Activated T-cell treated with anti-CD3 and anti-CD28 coated beads, Interleukin-2, amount 50 U/mL, for 72 hours (primary cell): ENCODE measurements at regions not wholly inside any gene's neighbourhood (a gene's known extent, or its start where the extent isn't known, plus 50 kb on each side); places are given as distances from the start of the nearest gene placed in this dataset.

Experiments
- ATAC-seq, 2 donors: fragments of 150-1000 bp; cut with Tn5 transposase; replicated peaks in 1 of 2; 2 replicates each; pipeline ENCODE4 v1.10.0; 2021; ENCODE audit warnings: moderate library complexity in 2 of 2, mild to moderate bottlenecking in 1 of 2
- DNase-seq, 2 donors: peaks; one replicate each; pipeline ENCODE4 v3.0.0; 2021 to 2022; ENCODE audit warnings: mixed read lengths in 1 of 2
- H3K27ac Mint-ChIP-seq: one replicate; pipeline ENCODE4 v1.8.0; 2022; ENCODE audit warnings: mild to moderate bottlenecking, moderate library complexity, mixed read lengths
- H3K27me3 Mint-ChIP-seq: one replicate; pipeline ENCODE4 v1.8.0; 2022; ENCODE audit warnings: low read depth, mixed read lengths
- H3K36me3 Mint-ChIP-seq, 2 donors: one replicate each; pipeline ENCODE4 v1.8.0; 2022; ENCODE audit warnings: mixed read lengths in 2 of 2, mild to moderate bottlenecking in 1 of 2; ENCODE audit not compliant: insufficient read depth in 2 of 2
- H3K4me1 Mint-ChIP-seq: one replicate; pipeline ENCODE4 v1.8.0; 2022; ENCODE audit warnings: low read depth, mixed read lengths
- H3K4me3 Mint-ChIP-seq, 2 donors: one replicate each; pipeline ENCODE4 v1.8.0; 2022; ENCODE audit warnings: mild to moderate bottlenecking in 2 of 2, mixed read lengths in 2 of 2, moderate library complexity in 2 of 2
- H3K9me3 Mint-ChIP-seq, 2 donors: one replicate each; pipeline ENCODE4 v1.8.0; 2022; ENCODE audit warnings: mixed read lengths in 2 of 2

DNA sequence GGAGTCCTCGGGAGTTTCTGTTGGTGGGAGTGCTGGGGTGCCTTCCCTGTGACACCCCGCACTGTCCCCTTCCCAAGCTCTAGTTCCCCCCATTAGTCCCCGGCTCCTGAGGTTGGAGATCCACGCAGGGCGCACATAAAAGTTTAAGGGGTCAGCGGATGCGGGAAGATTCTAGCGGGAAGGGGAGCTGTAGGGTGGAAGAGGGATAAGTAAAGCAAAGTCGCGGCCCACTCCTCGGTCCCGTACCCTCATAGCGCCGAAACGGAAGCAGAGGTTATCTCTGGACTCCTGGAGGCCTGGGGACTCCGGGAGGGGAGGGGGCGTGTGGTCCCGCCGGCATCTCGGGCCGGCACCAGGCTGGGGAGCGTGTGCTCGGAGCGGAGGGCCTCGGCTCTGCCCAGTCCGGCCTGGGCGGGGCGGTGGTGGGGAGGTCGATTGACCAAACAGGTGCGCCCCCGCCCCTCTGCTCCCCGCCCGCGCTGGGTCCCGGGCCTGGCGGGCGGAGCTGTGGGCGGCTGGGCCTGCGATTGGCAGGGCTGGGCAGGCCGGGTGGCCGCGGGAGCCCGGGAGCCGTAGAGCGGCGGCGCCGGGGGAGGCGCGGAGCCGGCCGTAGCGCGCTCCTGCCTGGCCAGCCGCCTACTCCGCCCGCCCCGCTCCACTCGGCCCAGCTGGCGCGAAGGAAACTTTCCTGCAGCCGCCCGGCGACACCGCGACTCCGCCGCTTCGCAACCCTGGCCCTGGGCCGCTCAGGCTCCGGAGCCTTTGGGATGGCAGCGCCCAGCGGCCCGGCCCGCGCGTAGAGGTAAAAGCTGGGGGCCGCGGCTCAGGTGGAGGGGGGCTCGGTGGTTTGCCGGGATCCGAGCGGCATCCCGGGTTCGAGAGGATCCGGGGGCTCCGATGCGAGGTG lies 52.2 kb upstream of the DAB2IP start:
- no peak for DNase-seq
- H3K4me3 Mint-ChIP-seq: peak overlapping the region in 1 of 2 donors; percentile 66
- ATAC-seq: no peak
- H3K27me3 Mint-ChIP-seq: peaks cover 62% of the 10 kb centered on the region
- peaks cover 2 to 8% of the 10 kb centered on the region in 2 donors for H3K36me3 Mint-ChIP-seq
- H3K4me1 Mint-ChIP-seq: no peaks in the 10 kb centered on the region
- H3K27ac Mint-ChIP-seq: no peak overlapping the region
- H3K9me3 Mint-ChIP-seq: peaks cover 0 to 2% of the 10 kb centered on the region in 2 donors

DNA sequence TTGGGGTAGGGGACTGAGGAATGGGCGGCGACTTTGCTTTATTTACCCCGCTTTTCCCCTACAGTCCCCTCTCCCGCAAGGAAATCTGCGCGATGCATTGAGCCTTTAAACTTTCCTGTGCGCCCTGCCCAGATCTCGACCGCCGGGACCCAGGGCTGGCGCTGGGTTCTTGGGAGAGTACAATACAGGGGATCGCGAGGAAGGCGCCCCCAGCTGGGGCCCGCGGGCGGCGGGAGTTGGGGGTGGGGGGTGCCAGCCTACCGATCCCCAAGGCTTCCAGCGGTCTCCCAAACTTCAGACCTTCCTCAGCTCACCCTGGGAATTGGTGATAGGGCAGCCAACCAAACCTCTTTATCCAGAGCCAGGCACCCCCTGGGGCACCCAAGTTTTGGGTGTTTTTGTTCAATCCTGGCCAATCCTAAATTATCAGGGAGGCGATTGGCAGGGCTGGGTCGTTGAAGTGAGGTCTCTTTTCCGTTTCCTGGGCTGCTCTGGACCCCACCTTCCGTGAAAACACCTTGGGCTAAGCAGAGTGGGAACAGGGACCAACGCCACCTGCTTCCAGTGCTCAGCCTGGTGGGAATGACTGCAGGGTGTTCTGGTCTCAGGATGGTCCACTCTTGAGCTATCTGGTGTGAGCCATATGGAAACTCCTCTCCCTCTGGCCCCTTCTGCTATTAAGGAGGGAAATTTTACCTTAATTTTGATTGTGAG lies 51.4 kb upstream of the DAB2IP start:
- DNase-seq: no peak
- Mint-ChIP-seq H3K4me1 (no peaks in the 10 kb centered on the region), H3K4me3 (peak overlapping the region in 1 of 2 donors; percentile 12), H3K36me3 (peaks cover 2 to 8% of the 10 kb centered on the region in 2 donors), H3K9me3 (peaks cover 0 to 2% of the 10 kb centered on the region in 2 donors), H3K27ac (no peak overlapping the region), H3K27me3 (peaks cover 55% of the 10 kb centered on the region)
- ATAC-seq: no peak

DNA sequence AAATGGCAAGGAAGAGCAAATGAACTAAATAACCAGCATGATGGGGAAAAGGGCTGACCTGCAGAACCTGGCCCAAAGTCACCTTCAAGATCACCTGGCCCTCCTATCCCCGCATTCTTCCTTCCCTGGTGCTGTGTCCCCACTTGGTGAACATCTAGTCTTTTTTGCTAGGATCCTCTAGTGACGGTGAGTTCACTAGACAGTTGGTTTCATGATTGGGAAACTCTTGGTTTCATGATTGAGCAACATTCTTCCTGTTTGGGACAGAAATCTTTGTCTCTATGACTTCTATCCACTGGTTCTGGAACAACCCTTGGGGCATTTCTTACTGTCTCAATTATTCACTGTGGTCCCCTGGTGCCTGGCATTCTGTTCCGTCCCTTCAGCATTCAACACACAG lies 50.2 kb upstream of the DAB2IP start:
- H3K27me3 Mint-ChIP-seq: peaks cover 47% of the 10 kb centered on the region
- no peak overlapping the region for H3K27ac Mint-ChIP-seq
- ATAC-seq: no peak

More for the DNA sequence above, 50.2 kb upstream of the DAB2IP start:
- DNase-seq: no peak
- H3K4me1 Mint-ChIP-seq: no peaks in the 10 kb centered on the region
- no peak overlapping the region for H3K4me3 Mint-ChIP-seq
- H3K36me3 Mint-ChIP-seq: peaks cover 2 to 8% of the 10 kb centered on the region in 2 donors
- peaks cover 0 to 2% of the 10 kb centered on the region in 2 donors for H3K9me3 Mint-ChIP-seq
